ENCODE measurements at regions not wholly inside any gene's neighbourhood (a gene's known extent, or its start where the extent isn't known, plus 50 kb on each side); places are given as distances from the start of the nearest gene placed in this dataset.

DNA sequence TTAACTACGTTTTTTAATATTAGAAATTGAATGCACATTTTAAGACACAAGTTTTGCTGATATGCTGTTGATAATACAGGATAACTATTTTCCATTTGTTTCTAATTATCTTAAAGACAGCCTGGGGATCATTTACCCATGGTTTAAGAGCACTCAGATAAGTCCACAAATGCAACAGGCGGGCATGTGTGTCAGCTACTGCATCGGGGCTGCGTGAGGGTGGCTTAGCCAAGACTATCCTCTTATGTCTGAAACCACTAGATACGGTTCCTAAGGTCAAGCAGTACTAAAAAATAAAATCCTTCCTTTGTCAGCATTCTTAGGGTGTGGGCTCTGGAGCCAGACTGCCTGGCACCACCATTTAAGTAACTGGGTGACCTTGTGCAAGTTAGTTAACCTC, 254.8 kb downstream of the SATB2 start:
- TF ChIP-seq, protein P1, sequence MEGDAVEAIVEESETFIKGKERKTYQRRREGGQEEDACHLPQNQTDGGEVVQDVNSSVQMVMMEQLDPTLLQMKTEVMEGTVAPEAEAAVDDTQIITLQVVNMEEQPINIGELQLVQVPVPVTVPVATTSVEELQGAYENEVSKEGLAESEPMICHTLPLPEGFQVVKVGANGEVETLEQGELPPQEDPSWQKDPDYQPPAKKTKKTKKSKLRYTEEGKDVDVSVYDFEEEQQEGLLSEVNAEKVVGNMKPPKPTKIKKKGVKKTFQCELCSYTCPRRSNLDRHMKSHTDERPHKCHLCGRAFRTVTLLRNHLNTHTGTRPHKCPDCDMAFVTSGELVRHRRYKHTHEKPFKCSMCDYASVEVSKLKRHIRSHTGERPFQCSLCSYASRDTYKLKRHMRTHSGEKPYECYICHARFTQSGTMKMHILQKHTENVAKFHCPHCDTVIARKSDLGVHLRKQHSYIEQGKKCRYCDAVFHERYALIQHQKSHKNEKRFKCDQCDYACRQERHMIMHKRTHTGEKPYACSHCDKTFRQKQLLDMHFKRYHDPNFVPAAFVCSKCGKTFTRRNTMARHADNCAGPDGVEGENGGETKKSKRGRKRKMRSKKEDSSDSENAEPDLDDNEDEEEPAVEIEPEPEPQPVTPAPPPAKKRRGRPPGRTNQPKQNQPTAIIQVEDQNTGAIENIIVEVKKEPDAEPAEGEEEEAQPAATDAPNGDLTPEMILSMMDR (IDR thresholded peaks at IDR 0.05) = no peak
- no peak for TF ChIP-seq POLR2A (IDR thresholded peaks at IDR 0.05)

Measured in thyroid gland (tissue), 4 donors.